Karpas-422 (cell line): ENCODE measurements at regions not wholly inside any gene's neighbourhood (a gene's known extent, or its start where the extent isn't known, plus 50 kb on each side); places are given as distances from the start of the nearest gene placed in this dataset.

Experiments
- DNase-seq: peaks from one replicate; pipeline ENCODE4 v3.0.0-alpha.2; 2015
- H2AFZ ChIP-seq: fragments of 200-600 bp; sonication (generic); 2 replicates; pipeline ENCODE4 v1.6.1; 2014; ENCODE audit warnings: antibody characterized with exemption, low read length, mixed read lengths
- H3K27ac ChIP-seq: fragments of 200-600 bp; sonication (generic); 2 replicates; pipeline ENCODE4 v1.5.1; 2014; ENCODE audit warnings: mild to moderate bottlenecking, low read length, moderate library complexity
- H3K27me3 ChIP-seq: fragments of 200-600 bp; sonication (generic); 2 replicates; pipeline ENCODE4 v1.6.1; 2014; ENCODE audit warnings: low read length, mixed read lengths
- H3K36me3 ChIP-seq: fragments of 200-600 bp; sonication (generic); 2 replicates; pipeline ENCODE4 v1.6.1; 2014; ENCODE audit warnings: low read length, mixed read lengths; ENCODE audit not compliant: insufficient read depth
- H3K4me1 ChIP-seq: fragments of 200-600 bp; sonication (generic); 2 replicates; pipeline ENCODE4 v1.6.1; 2014; ENCODE audit warnings: mild to moderate bottlenecking, low read length, mixed read lengths
- H3K4me2 ChIP-seq: fragments of 200-600 bp; sonication (generic); 2 replicates; pipeline ENCODE4 v1.6.1; 2014; ENCODE audit warnings: low read length, low read depth, mild to moderate bottlenecking; ENCODE audit not compliant: poor library complexity, severe bottlenecking
- H3K4me3 ChIP-seq: fragments of 200-600 bp; sonication (generic); 2 replicates; pipeline ENCODE4 v1.5.1; 2014; ENCODE audit warnings: mild to moderate bottlenecking, antibody characterized with exemption, low read length, mixed read lengths
- H3K79me2 ChIP-seq: fragments of 200-600 bp; sonication (generic); 2 replicates; pipeline ENCODE4 v1.6.1; 2014; ENCODE audit warnings: mild to moderate bottlenecking, low read length, mixed read lengths
- H3K9ac ChIP-seq: fragments of 200-600 bp; sonication (generic); 2 replicates; pipeline ENCODE4 v1.6.0; 2014; ENCODE audit warnings: low read length
- H3K9me2 ChIP-seq: fragments of 200-600 bp; sonication (generic), shearing (Covaris generic); replicated peaks from 2 replicates; pipeline ENCODE4 v1.6.0; 2014; ENCODE audit warnings: mild to moderate bottlenecking, low read length, moderate library complexity; ENCODE audit not compliant: insufficient read depth
- H3K9me3 ChIP-seq: fragments of 300-700, 200-600 bp; sonication (generic); 2 replicates; pipeline ENCODE4 v1.6.1; 2014; ENCODE audit warnings: low read length, mixed read lengths
- H4K20me1 ChIP-seq: fragments of 200-600 bp; sonication (generic); 2 replicates; pipeline ENCODE4 v1.6.1; 2014; ENCODE audit warnings: mild to moderate bottlenecking, antibody characterized with exemption, low read length, low read depth; ENCODE audit not compliant: insufficient read depth

DNA sequence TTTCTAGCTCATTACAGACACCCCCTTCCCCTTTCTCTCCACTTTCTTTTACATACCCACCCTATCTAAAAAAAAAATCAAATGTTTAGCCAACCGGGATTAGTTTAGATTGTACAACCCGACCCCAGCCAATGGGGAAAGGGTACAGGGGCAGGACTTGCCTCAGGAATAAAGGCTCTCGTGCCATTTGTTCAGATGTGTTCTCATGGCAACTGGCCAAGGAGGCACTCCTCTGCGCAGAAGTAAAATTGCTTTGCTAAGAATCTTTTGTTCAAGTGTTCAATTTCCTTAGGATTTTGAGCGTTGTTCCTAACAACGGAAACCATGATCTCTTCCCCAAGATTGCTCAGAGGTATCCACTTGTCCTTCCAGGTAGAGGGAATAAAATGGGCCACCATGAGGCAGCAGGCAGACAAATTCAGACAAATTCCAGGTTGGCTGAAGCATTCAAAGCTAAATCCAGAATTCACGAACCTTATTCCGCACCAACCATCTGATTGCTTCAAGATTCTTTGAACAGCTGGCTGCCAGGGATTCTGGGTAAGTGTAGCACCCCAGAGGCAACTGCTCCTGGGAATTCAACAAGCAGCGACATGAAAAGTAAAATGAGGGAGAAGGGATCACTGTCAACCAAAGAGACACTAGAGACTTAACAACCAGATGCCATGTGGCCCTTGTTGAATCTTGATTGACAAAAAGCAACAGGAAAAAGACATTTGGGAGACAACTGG lies 431.8 kb downstream of the PREX1 start:
- Histone ChIP-seq H3K79me2 (no peaks in the 10 kb centered on the region), H3K36me3 (no peaks in the 10 kb centered on the region), H3K9me3 (no peaks in the 10 kb centered on the region; the same call in 1 of the 2 replicates), H3K27me3 (no peaks in the 10 kb centered on the region), H3K4me1 (no peaks in the 10 kb centered on the region), H4K20me1 (no peaks in the 10 kb centered on the region), H3K9ac (no peak overlapping the region), H3K9me2 (no peaks in the 10 kb centered on the region), H3K4me2 (no peak overlapping the region), H3K4me3 (no peak overlapping the region), H3K27ac (no peak overlapping the region), H2AFZ (no peak overlapping the region)
- no peak for DNase-seq

DNA sequence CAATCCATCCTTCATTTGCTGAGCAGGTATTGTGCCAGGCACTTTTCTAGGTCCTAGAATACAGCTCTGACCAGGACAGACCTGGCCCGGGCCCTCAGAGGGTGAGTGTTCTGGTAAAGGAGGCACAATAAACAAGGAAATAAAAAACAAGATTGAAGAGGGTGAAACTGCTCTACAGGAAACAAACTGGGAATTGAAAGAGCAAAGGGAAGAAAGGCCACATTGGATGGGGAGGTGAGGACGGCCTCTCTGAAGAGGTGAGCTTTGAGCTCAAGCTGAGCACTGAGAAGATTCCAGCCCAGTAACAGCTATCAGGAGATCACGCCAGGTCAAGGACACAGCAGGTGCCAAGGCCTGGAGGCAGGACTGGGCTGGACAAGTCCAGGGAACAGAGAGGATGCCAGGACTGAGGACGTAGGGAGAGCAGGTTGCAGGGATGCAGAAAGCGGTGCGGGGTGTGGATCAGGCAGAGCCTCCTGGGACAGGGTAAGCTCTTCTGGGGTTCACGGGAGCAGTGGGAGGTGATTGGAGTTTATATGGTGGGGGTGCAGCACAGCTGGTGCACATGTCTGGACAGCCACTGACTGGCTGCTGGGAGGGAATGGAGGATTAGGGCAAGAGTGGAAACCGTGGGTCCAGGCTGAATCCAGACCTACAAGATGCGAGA lies 433.3 kb downstream of the PREX1 start:
- no peaks in the 10 kb centered on the region for H3K27me3 ChIP-seq
- no peak overlapping the region for H3K4me2 ChIP-seq

GRCh38 chr20:48393737-48394314 lies 434.0 kb downstream of the PREX1 start:
- Histone ChIP-seq H2AFZ (no peak overlapping the region), H3K4me2 (no peak overlapping the region), H3K9ac (no peak overlapping the region)

More for the DNA sequence above, 433.3 kb downstream of the PREX1 start:
- Histone ChIP-seq H3K9me2 (no peaks in the 10 kb centered on the region), H4K20me1 (no peaks in the 10 kb centered on the region), H3K4me3 (no peak overlapping the region), H3K9ac (no peak overlapping the region), H3K36me3 (no peaks in the 10 kb centered on the region), H3K9me3 (no peaks in the 10 kb centered on the region; the same call in 1 of the 2 replicates), H3K79me2 (no peaks in the 10 kb centered on the region), H3K4me1 (no peaks in the 10 kb centered on the region), H2AFZ (no peak overlapping the region), H3K27ac (no peak overlapping the region)
- no peak for DNase-seq

DNA sequence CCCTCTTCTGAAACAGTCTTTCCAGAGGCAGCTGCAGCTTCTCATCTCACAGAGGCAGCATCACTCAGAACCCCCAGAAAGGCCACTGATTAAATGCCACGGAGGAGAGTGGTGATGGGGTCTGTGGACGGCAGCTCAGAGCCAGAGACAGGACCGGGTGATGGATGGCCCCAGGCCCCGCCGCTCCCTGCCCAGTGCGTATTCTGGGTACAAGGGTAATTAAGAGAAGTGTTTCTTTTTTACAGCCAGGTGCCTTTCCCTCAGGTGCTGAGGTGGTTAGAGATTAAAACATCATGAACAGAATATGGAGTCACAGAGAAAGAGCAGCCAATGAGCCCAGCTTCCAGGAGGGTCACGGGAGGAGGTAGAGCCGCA lies 434.5 kb downstream of the PREX1 start:
- no peaks in the 10 kb centered on the region for H4K20me1 ChIP-seq
- H3K27ac ChIP-seq: no peak overlapping the region
- no peak overlapping the region for H3K4me2 ChIP-seq
- DNase-seq: no peak
- H3K9ac ChIP-seq: no peak overlapping the region
- no peak overlapping the region for H2AFZ ChIP-seq
- H3K27me3 ChIP-seq: no peaks in the 10 kb centered on the region
- H3K4me3 ChIP-seq: no peak overlapping the region
- H3K79me2 ChIP-seq: no peaks in the 10 kb centered on the region
- H3K9me2 ChIP-seq: no peaks in the 10 kb centered on the region
- H3K4me1 ChIP-seq: no peaks in the 10 kb centered on the region
- H3K36me3 ChIP-seq: no peaks in the 10 kb centered on the region
- no peaks in the 10 kb centered on the region; the same call in 1 of the 2 replicates for H3K9me3 ChIP-seq

More at GRCh38 chr20:48393737-48394314, 434.0 kb downstream of the PREX1 start:
- H3K27me3 ChIP-seq: no peaks in the 10 kb centered on the region
- no peak overlapping the region for H3K27ac ChIP-seq
- no peak overlapping the region for H3K4me3 ChIP-seq
- no peaks in the 10 kb centered on the region; the same call in 1 of the 2 replicates for H3K9me3 ChIP-seq
- H3K79me2 ChIP-seq: no peaks in the 10 kb centered on the region
- no peaks in the 10 kb centered on the region for H3K9me2 ChIP-seq
- no peaks in the 10 kb centered on the region for H3K4me1 ChIP-seq
- no peak for DNase-seq
- H3K36me3 ChIP-seq: no peaks in the 10 kb centered on the region
- H4K20me1 ChIP-seq: no peaks in the 10 kb centered on the region

- Histone ChIP-seq H3K4me3 (no peak overlapping the region), H3K4me2 (no peak overlapping the region), H2AFZ (no peak overlapping the region), H3K9me3 (no peaks in the 10 kb centered on the region; the same call in 1 of the 2 replicates), H3K27ac (no peak overlapping the region), H3K27me3 (no peaks in the 10 kb centered on the region), H4K20me1 (no peaks in the 10 kb centered on the region), H3K9me2 (no peaks in the 10 kb centered on the region), H3K9ac (no peak overlapping the region), H3K79me2 (no peaks in the 10 kb centered on the region), H3K4me1 (no peaks in the 10 kb centered on the region), H3K36me3 (no peaks in the 10 kb centered on the region)
- no peak for DNase-seq
Measured at GRCh38 chr20:48392407-48393310, 435.1 kb downstream of the PREX1 start.

DNA sequence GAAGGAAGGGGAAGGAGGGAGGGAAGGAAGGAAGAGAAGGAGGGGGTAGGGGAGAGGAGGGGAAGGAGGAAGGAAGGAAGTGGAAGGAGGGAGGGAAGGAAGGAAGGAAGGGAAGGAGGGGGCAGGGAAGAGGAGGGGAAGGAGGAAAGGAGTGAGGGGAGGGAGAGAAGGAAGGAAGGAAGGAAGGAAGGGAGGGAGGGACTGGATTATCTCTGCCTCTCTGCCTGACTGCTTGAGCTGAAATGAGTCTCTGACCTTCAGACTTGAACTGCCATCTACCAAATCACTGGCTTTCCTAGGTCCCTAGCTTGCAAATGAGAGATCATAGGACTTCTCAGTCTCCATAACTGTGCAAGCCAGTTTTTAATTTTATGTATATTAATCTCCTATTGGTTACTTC lies 436.8 kb downstream of the PREX1 start:
- DNase-seq: no peak
- Histone ChIP-seq H4K20me1 (no peaks in the 10 kb centered on the region), H3K27ac (no peak overlapping the region), H3K9me3 (no peaks in the 10 kb centered on the region; the same call in 1 of the 2 replicates), H3K36me3 (no peaks in the 10 kb centered on the region), H3K4me1 (no peaks in the 10 kb centered on the region), H2AFZ (no peak overlapping the region), H3K9ac (no peak overlapping the region), H3K9me2 (no peaks in the 10 kb centered on the region), H3K79me2 (no peaks in the 10 kb centered on the region), H3K27me3 (no peaks in the 10 kb centered on the region), H3K4me2 (no peak overlapping the region), H3K4me3 (no peak overlapping the region)

DNA sequence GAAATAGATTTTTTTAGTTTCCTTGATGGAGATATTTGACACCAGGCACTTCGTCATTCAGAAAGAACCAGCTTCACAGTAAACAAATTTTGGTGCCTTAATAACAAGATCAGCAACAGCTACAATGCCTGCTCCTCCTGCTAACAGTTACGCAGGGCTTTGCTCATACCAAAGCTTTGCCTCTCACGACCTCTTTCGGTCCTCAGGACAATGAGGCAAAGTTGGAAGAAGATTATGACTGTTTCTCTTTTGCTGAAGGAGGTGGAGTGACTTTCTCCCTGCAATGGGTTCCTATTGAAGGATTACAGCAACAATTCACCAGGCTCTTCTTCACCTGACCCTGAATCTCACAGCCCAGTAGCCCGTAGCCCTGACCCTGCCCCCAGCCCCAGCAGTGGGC lies 440.1 kb downstream of the PREX1 start:
- Histone ChIP-seq H3K9ac (no peak overlapping the region), H3K27me3 (no peaks in the 10 kb centered on the region), H3K9me3 (no peaks in the 10 kb centered on the region; the same call in 1 of the 2 replicates), H3K9me2 (no peaks in the 10 kb centered on the region), H3K4me3 (no peak overlapping the region), H3K4me2 (no peak overlapping the region), H3K79me2 (no peaks in the 10 kb centered on the region), H3K4me1 (no peaks in the 10 kb centered on the region), H3K27ac (no peak overlapping the region), H3K36me3 (no peaks in the 10 kb centered on the region), H2AFZ (no peak overlapping the region), H4K20me1 (no peaks in the 10 kb centered on the region)
- DNase-seq: no peak
